GM12878 (cell line): ENCODE measurements at regions not wholly inside any gene's neighbourhood (a gene's known extent, or its start where the extent isn't known, plus 50 kb on each side); places are given as distances from the start of the nearest gene placed in this dataset.

Experiments
- ATAC-seq: fragments of 200-7000 bp; cut with Tn5 transposase; 3 replicates; pipeline ENCODE4 v1.9.1; 2020; ENCODE audit warnings: mild to moderate bottlenecking, moderate library complexity
- BruUV-seq: library from RNA; stranded (reverse); fragments of 400-500 nt; replicated peaks from 2 replicates; lab custom pipeline; 2021; lab: Mats Ljungman, UMichigan
- CTCF ChIA-PET: fragments of 300-600 bp; sonication (Branson Sonifier 250); formaldehyde crosslinking; extraction: SDS; loops from one replicate; lab custom pipeline; 2021; ENCODE audit warnings: inconsistent platforms; lab: Yijun Ruan, JAX
- POLR2A ChIA-PET: fragments of 350-600 bp; formaldehyde crosslinking; extraction: SDS; loops from one replicate; lab custom pipeline; 2021; ENCODE audit warnings: inconsistent platforms; lab: Charles Lee
- RAD21 ChIA-PET: fragments of 300-600 bp; sonication (Branson Sonifier 250); formaldehyde crosslinking; loops from one replicate; lab custom pipeline; 2023; ENCODE audit warnings: antibody characterized with exemption; ENCODE audit not compliant: unreplicated experiment; lab: Charles Lee
- SMC1A ChIA-PET: fragments of 300-600 bp; sonication (Branson Sonifier 250); formaldehyde crosslinking; loops from one replicate; lab custom pipeline; 2023; ENCODE audit not compliant: unreplicated experiment, uncharacterized antibody; lab: Charles Lee
- DNase-seq: peaks from one replicate; pipeline ENCODE4 v3.0.0-alpha.2; 2011; ENCODE audit warnings: low read depth, low spot score
- FAIRE-seq: peaks from 3 replicates; lab custom pipeline; 2011; peaks lifted over from hg19 to GRCh38; lab: Jason Lieb, UNC
- H2AFZ ChIP-seq: 2 replicates; pipeline ENCODE4 v1.6.0; 2011; ENCODE audit warnings: low read depth, low read length, control low read depth; ENCODE audit not compliant: control insufficient read depth
- H3K27ac ChIP-seq: 2 replicates; pipeline ENCODE4 v1.5.1; 2011; ENCODE audit warnings: control low read depth; ENCODE audit not compliant: control insufficient read depth, insufficient read depth
- H3K27me3 ChIP-seq, 2 experiments: replicated peaks in 1 of 2; 2 replicates each; pipeline versions ENCODE4 v1.6.0 to v1.6.1; 2011; ENCODE audit warnings: low read length in 1 of 2; ENCODE audit not compliant: control insufficient read depth in 2 of 2, insufficient read depth in 2 of 2
- H3K36me3 ChIP-seq, 2 experiments: 2 replicates each; pipeline ENCODE4 v1.5.1; 2011; ENCODE audit warnings: low read length in 1 of 2; ENCODE audit not compliant: control insufficient read depth in 2 of 2, insufficient read depth in 2 of 2
- H3K4me1 ChIP-seq: 2 replicates; pipeline ENCODE4 v1.6.1; 2011; ENCODE audit warnings: mild to moderate bottlenecking, low read length, moderate library complexity, mixed read lengths; ENCODE audit not compliant: control insufficient read depth, insufficient read depth
- H3K4me2 ChIP-seq: 2 replicates; pipeline ENCODE4 v1.6.0; 2011; ENCODE audit warnings: control low read depth; ENCODE audit not compliant: control insufficient read depth, insufficient read depth
- H3K4me3 ChIP-seq: fragments of 200-600 bp; sonication (generic); 2 replicates; pipeline ENCODE4 v1.5.1; 2016
- H3K79me2 ChIP-seq: 2 replicates; pipeline ENCODE4 v1.6.0; 2011; ENCODE audit warnings: low read length; ENCODE audit not compliant: control insufficient read depth, insufficient read depth
- H3K9ac ChIP-seq: 2 replicates; pipeline ENCODE4 v1.8.0; 2011; ENCODE audit warnings: low read length, control low read depth, mixed read lengths; ENCODE audit not compliant: control insufficient read depth, insufficient read depth
- H3K9me3 ChIP-seq: replicated peaks from 3 replicates; pipeline ENCODE4 v1.5.1; 2011; ENCODE audit warnings: mild to moderate bottlenecking, low read length; ENCODE audit not compliant: control insufficient read depth, insufficient read depth
- H4K20me1 ChIP-seq: 2 replicates; pipeline ENCODE4 v1.6.0; 2011; ENCODE audit not compliant: control insufficient read depth, insufficient read depth
- CEBPB ChIP-seq, 2 experiments: fragments of 150-350 bp in 1 of 2; IDR thresholded peaks; 2 replicates each; pipeline ENCODE4 v1.6.1; 2012 to 2014; ENCODE audit warnings: low read depth in 2 of 2, low read length in 2 of 2, borderline replicate concordance in 1 of 2, inconsistent platforms in 1 of 2
- CHD1 ChIP-seq: IDR thresholded peaks from 2 replicates; pipeline ENCODE4 v1.6.1; 2012; ENCODE audit warnings: low read depth, low read length, improper control_type of control experiment
- DPF2 ChIP-seq: fragments of 450-650 bp; IDR thresholded peaks from 2 replicates; pipeline ENCODE4 v1.6.1; 2017; ENCODE audit warnings: mild to moderate bottlenecking
- ESRRA ChIP-seq: IDR thresholded peaks from 2 replicates; pipeline ENCODE4 v1.6.1; 2012; ENCODE audit warnings: mild to moderate bottlenecking, low read length, improper control_type of control experiment
- FOXM1 ChIP-seq: IDR thresholded peaks from 2 replicates; pipeline ENCODE4 v1.6.1; 2012; ENCODE audit warnings: low read depth, mild to moderate bottlenecking, inconsistent platforms, low read length, moderate library complexity
- GABPA ChIP-seq: IDR thresholded peaks from 2 replicates; pipeline ENCODE4 v1.6.1; 2014; ENCODE audit warnings: antibody characterized with exemption, low read depth, mild to moderate bottlenecking, inconsistent platforms
- HDAC6 ChIP-seq: fragments of 200-600 bp; sonication (generic); IDR thresholded peaks from one replicate; pipeline ENCODE4 v1.8.0; 2017; ENCODE audit warnings: antibody characterized with exemption; ENCODE audit not compliant: unreplicated experiment
- HDGF ChIP-seq: fragments of 450-650 bp; IDR thresholded peaks from 2 replicates; pipeline ENCODE4 v1.6.1; 2016; ENCODE audit warnings: antibody characterized with exemption
- IKZF1 ChIP-seq: fragments of 450-650 bp; conservative IDR thresholded peaks from 2 replicates; pipeline ENCODE4 v1.6.1; 2017; ENCODE audit warnings: antibody characterized with exemption, mild to moderate bottlenecking
- JUNB ChIP-seq: IDR thresholded peaks from 2 replicates; pipeline ENCODE4 v1.6.1; 2016; ENCODE audit warnings: antibody characterized with exemption, mild to moderate bottlenecking
- KDM1A ChIP-seq: fragments of 200-600 bp; sonication (generic); IDR thresholded peaks from 2 replicates; pipeline ENCODE4 v1.6.1; 2016; ENCODE audit warnings: borderline replicate concordance
- NFYA ChIP-seq: IDR thresholded peaks from 2 replicates; pipeline ENCODE4 v1.6.1; 2011; ENCODE audit warnings: low read depth, mild to moderate bottlenecking, low read length, improper control_type of control experiment, borderline replicate concordance
- POLR2AphosphoS2 ChIP-seq: IDR thresholded peaks from 2 replicates; pipeline ENCODE4 v1.6.1; 2011; ENCODE audit warnings: low read depth, mild to moderate bottlenecking, low read length, improper control_type of control experiment, moderate library complexity
- RUNX3 ChIP-seq: IDR thresholded peaks from 2 replicates; pipeline ENCODE4 v1.6.1; 2012; ENCODE audit warnings: low read length, inconsistent platforms
- SPI1 ChIP-seq: IDR thresholded peaks from 2 replicates; pipeline ENCODE4 v1.6.1; 2011; ENCODE audit warnings: low read depth, mild to moderate bottlenecking, low read length, moderate library complexity, borderline replicate concordance; ENCODE audit not compliant: insufficient read depth
- SREBF2 ChIP-seq: IDR thresholded peaks from 2 replicates; pipeline ENCODE4 v1.6.1; 2012; ENCODE audit warnings: mild to moderate bottlenecking, low read length
- ZNF622 ChIP-seq: fragments of 450-650 bp; IDR thresholded peaks from 2 replicates; pipeline ENCODE4 v1.6.1; 2017; ENCODE audit warnings: mild to moderate bottlenecking, inconsistent platforms
- WGBS: methylation state at CpG from one replicate; pipeline ENCODE4 v1.1.6; 2016; ENCODE audit warnings: low lambda C conversion rate; ENCODE audit not compliant: insufficient replicate concordance, insufficient coverage; ENCODE audit errors: missing lambda C conversion rate; 5-methylcytosine and 5-hydroxymethylcytosine counted together
- in situ Hi-C: fragments of 300-500 bp; cut with MboI; formaldehyde crosslinking; loops from 9 replicates; pipeline ENCODE4 v1.14.3; 2018; ENCODE audit warnings: mixed read lengths
- intact Hi-C: fragments of 100-400 bp; cut with micrococcal nuclease; formaldehyde crosslinking; loops from one replicate; pipeline ENCODE4 v1.14.2; 2022; ENCODE audit not compliant: unreplicated experiment
- TF ChIP-seq, protein P1 (sequence below): IDR thresholded peaks from 2 replicates; pipeline ENCODE4 v1.6.1; 2011; ENCODE audit warnings: mild to moderate bottlenecking, low read depth, low read length, moderate library complexity; ENCODE audit not compliant: insufficient replicate concordance
- TF ChIP-seq, protein P2 (sequence below): fragments of 450-650 bp; IDR thresholded peaks from 2 replicates; pipeline ENCODE4 v1.6.1; 2018; ENCODE audit warnings: borderline replicate concordance, mild to moderate bottlenecking; ENCODE audit not compliant: partially characterized antibody

DNA sequence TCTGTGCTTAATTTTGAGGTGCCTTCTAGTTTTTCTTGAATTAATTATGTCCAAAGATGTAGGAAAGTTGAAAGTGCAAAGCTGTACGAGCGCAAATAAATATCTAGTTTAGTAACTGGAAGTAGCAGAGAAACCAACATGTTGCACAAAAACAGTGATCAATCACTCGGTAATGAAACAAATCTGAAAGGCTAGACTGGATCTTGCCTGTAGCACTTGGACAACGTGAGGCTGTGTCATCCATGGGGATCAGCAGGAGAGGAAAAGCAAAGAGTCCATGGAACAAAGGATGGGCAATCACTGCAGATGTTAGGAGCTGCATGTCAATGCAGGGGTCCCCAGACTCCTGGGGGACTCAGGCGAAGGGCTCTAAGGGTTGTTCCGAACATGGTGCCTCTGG, 424.2 kb downstream of the IRX1 start:
- POLR2A ChIA-PET = no interaction called here
- H3K79me2 ChIP-seq = no peaks in the 10 kb centered on the region
- no TSS peak for BruUV-seq

DNA sequence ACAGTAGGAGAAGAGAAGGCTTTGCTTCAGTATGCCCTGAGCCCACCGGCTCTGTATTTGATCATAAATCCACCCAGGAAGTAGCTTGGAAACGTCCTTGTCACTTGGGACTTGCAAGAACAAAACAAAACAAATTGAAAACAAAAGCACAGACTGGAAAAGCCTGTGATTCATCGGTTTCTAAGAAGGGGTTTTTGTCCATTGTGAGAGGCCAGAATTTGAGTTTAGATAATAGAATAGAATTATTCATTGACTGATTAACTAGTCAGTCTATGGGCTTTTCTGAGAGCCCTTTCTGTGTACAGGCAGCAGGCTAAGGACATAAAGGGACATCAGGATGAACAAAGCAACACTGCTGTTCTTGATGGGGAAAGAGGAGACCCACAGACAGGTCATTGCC, 424.8 kb downstream of the IRX1 start:
- ChIA-PET RAD21 (no interaction called here), POLR2A (no interaction called here), SMC1A (no interaction called here), CTCF (no interaction called here)
- DNase-seq = no peak
- no peak for FAIRE-seq
- H3K9me3 ChIP-seq = no peaks in the 10 kb centered on the region; the same call in 2 of the 3 replicates
- ATAC-seq = no peak
- H3K4me3 ChIP-seq = no peak overlapping the region
- H3K27me3 ChIP-seq = no peaks in the 10 kb centered on the region
- no peak overlapping the region for H3K9ac ChIP-seq
- no peaks in the 10 kb centered on the region for H3K4me1 ChIP-seq
- no peaks in the 10 kb centered on the region for H4K20me1 ChIP-seq
- WGBS = 0% methylated on average over 3 of the region's 3 CpGs
- intact Hi-C loops (no loop called here), in situ Hi-C loops (no loop called here)
- BruUV-seq = no TSS peak
- H3K27ac ChIP-seq = no peak overlapping the region
- no peak overlapping the region for H2AFZ ChIP-seq
- no peaks in the 10 kb centered on the region for H3K79me2 ChIP-seq
- no peaks in the 10 kb centered on the region for H3K36me3 ChIP-seq
- no peak overlapping the region for H3K4me2 ChIP-seq
- TF ChIP-seq NFYA (no peak), JUNB (no peak), RUNX3 (no peak), SREBF2 (no peak), CEBPB (IDR thresholded peaks at IDR 0.05; ENCODE audit: borderline replicate concordance in 1 of 2, low read depth in 2 of 2, low read length in 2 of 2) (no peak), ZNF622 (no peak), HDAC6 (no peak), POLR2AphosphoS2 (no peak)
- TF ChIP-seq, protein P1, sequence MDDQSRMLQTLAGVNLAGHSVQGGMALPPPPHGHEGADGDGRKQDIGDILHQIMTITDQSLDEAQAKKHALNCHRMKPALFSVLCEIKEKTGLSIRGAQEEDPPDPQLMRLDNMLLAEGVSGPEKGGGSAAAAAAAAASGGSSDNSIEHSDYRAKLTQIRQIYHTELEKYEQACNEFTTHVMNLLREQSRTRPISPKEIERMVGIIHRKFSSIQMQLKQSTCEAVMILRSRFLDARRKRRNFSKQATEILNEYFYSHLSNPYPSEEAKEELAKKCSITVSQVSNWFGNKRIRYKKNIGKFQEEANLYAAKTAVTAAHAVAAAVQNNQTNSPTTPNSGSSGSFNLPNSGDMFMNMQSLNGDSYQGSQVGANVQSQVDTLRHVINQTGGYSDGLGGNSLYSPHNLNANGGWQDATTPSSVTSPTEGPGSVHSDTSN = no peak

More for the DNA sequence above, 424.2 kb downstream of the IRX1 start:
- Histone ChIP-seq H3K4me2 (no peak overlapping the region), H4K20me1 (no peaks in the 10 kb centered on the region), H3K9me3 (no peaks in the 10 kb centered on the region; the same call in 2 of the 3 replicates), H3K27ac (no peak overlapping the region), H3K36me3 (no peaks in the 10 kb centered on the region), H3K9ac (no peak overlapping the region), H3K27me3 (no peaks in the 10 kb centered on the region), H3K4me1 (no peaks in the 10 kb centered on the region), H2AFZ (no peak overlapping the region), H3K4me3 (no peak overlapping the region)
- ATAC-seq (no peak), DNase-seq (no peak), FAIRE-seq (no peak)
- CTCF ChIA-PET = no interaction called here
- no peak for TF ChIP-seq GABPA
- no peak for TF ChIP-seq HDGF
- no peak for TF ChIP-seq KDM1A
- no peak for TF ChIP-seq FOXM1
- TF ChIP-seq SPI1 = no peak
- TF ChIP-seq, protein P2, sequence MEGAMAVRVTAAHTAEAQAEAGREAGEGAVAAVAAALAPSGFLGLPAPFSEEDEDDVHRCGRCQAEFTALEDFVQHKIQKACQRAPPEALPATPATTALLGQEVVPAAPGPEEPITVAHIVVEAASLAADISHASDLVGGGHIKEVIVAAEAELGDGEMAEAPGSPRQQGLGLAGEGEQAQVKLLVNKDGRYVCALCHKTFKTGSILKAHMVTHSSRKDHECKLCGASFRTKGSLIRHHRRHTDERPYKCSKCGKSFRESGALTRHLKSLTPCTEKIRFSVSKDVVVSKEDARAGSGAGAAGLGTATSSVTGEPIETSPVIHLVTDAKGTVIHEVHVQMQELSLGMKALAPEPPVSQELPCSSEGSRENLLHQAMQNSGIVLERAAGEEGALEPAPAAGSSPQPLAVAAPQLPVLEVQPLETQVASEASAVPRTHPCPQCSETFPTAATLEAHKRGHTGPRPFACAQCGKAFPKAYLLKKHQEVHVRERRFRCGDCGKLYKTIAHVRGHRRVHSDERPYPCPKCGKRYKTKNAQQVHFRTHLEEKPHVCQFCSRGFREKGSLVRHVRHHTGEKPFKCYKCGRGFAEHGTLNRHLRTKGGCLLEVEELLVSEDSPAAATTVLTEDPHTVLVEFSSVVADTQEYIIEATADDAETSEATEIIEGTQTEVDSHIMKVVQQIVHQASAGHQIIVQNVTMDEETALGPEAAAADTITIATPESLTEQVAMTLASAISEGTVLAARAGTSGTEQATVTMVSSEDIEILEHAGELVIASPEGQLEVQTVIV = no peak
- no peak for TF ChIP-seq IKZF1
- TF ChIP-seq CHD1 = no peak
- TF ChIP-seq ESRRA = no peak
- TF ChIP-seq DPF2 = no peak
- RAD21 ChIA-PET = no interaction called here
- SMC1A ChIA-PET = no interaction called here
- intact Hi-C loops (no loop called here), in situ Hi-C loops (no loop called here)
- 28% methylated on average over 6 of the region's 6 CpGs for WGBS
